HG03135 (cell line): ENCODE measurements at regions not wholly inside any gene's neighbourhood (a gene's known extent, or its start where the extent isn't known, plus 50 kb on each side); places are given as distances from the start of the nearest gene placed in this dataset.
A peak's percentile ranks its signal among the peaks of the same experiment; 100 is the strongest.

Experiments
- ATAC-seq: cut with Tn5 transposase; IDR thresholded peaks from one replicate; pipeline ENCODE4 v1.9.1; 2021; ENCODE audit warnings: mild to moderate bottlenecking, moderate library complexity; ENCODE audit not compliant: unreplicated experiment

DNA sequence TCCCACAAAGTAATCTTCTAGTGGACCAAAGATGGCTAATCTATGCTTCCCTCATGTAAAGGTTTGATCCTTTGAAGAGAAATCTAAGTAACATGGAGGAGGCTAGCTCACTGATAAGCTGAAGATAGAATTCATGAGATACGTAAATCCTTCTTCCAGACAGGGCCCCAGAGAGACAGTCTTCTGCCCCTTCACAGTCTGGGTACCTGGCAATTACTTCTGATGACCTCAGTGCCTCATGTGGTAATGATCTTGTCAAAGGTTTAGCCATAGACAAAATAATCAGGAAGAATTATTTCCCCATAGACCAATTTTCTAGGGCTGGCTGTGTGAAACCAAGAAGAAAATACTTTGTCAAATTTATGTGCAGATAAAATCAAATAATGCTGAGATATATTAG lies 495.8 kb downstream of the METTL4 start:
- no peak for ATAC-seq

DNA sequence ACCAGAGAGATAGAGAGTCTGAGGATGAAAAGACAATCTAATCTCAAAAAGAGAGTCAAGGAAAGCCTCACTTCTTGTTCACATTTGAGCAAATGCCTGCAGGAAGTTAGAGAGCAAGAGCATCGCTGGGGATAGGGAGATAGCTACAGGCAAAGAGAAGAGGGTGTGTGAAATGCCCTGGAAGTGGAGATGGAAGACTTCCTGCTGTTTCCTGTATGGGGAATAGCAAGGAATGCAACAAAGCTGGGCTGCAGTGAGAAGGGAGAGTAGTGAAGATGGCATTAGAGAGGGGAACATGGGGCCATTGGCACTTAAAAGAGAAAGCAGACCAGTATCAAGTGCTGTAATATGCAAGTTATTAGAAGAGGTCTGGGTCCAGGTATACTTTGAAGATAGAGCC lies 488.6 kb downstream of the METTL4 start:
- ATAC-seq: no peak

DNA sequence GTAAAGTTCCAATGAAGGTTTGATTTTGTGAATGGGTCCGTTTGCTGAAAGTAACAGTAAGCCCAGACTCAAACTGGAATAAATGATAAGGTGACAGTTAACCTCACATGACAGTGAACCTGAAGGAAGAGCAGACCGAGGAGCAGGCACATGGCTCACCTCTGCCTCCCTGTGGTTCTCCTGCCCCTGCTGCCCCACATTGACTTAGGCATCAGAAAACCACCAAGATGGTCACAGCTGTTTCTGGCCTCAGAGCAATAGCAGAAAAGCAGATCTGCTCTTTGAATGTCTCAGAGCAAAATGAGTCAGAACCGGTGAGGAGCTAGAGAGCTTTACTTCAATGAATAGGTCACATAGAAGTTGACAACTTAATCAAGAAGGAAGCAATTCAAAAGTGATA lies 487.6 kb downstream of the METTL4 start:
- ATAC-seq: no peak

DNA sequence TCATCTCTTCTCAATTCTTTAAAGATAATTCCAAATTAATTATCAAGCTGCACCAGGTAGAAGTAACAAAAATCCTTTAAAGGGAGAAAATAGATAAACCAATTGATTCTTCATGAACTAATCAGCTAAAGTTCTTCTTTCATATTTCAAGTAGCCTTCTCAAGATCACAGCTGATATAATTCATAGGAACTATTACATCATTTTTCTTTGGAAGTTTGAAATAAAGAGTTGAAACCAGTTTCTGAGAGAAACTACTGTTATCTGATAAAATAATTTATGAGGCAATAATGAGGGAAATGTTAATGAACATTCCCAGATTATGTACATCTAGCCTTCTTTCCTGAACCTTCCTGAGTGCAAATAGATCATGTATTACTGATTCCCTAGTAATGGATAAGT lies 484.9 kb downstream of the METTL4 start:
- no peak for ATAC-seq

GRCh38 chr18:2087877-2088673 lies 483.2 kb downstream of the METTL4 start:
- no peak for ATAC-seq

GRCh38 chr18:2089396-2089795 lies 481.9 kb downstream of the METTL4 start:
- ATAC-seq: no peak

DNA sequence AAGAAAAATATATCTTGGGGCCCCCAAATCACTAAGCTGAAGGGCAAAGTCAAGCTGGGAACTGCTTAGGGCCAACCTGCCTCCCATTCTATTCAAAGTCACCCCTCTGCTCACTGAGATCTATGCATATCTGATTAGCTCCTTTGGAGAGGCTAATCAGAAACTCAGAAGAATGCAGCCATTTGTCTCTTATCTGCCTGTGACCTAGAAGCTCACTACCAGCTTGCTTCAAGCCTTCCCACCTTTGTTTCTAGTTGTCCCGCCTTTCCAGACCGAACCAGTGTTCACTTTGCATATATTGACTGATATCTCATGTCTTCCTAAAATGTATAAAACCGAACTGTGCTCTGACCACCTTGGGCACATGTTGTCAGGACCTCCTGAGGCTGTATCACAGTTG lies 479.4 kb downstream of the METTL4 start:
- no peak for ATAC-seq

- ATAC-seq: no peak
Measured at GRCh38 chr18:2096551-2096950, 474.8 kb downstream of the METTL4 start.

GRCh38 chr18:2100694-2101213 lies 470.6 kb downstream of the METTL4 start:
- ATAC-seq: no peak

DNA sequence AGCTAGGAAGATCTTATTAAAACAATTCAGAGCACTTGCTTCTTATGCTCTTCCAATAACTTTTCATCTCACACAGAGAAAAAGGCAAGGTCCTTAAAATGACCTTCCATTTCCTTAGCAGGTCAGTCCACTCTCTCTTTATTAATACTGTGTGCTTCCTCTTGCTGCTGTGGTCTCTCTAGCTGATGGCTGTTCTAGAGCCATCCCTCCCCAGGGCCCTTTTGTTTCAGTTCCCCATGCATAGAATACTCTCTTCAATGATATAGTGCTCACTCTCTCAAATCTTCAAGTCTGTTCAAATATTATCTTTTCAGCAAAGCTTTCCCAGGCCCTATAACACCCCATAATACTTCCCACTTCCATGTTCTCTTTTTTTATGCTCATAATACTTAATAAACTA lies 469.3 kb downstream of the METTL4 start:
- ATAC-seq: no peak

DNA sequence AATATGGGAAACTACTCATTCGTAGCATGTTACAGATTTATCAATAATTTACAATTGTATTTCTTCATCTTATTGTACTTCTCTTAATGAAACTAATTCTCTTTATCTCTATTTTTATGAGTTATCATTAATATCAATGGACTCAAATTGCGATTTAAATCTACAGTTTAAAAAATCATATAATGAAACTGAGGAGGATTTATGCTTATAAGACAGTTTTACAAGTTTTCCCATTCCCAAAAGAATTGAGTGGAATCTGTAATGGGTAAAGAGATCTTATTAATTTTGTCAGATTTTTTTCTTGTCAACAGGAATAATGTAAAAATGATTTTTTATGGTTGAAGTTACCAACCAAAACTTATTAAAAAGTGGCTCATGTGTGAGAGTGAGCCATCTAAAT lies 468.0 kb downstream of the METTL4 start:
- no peak for ATAC-seq

DNA sequence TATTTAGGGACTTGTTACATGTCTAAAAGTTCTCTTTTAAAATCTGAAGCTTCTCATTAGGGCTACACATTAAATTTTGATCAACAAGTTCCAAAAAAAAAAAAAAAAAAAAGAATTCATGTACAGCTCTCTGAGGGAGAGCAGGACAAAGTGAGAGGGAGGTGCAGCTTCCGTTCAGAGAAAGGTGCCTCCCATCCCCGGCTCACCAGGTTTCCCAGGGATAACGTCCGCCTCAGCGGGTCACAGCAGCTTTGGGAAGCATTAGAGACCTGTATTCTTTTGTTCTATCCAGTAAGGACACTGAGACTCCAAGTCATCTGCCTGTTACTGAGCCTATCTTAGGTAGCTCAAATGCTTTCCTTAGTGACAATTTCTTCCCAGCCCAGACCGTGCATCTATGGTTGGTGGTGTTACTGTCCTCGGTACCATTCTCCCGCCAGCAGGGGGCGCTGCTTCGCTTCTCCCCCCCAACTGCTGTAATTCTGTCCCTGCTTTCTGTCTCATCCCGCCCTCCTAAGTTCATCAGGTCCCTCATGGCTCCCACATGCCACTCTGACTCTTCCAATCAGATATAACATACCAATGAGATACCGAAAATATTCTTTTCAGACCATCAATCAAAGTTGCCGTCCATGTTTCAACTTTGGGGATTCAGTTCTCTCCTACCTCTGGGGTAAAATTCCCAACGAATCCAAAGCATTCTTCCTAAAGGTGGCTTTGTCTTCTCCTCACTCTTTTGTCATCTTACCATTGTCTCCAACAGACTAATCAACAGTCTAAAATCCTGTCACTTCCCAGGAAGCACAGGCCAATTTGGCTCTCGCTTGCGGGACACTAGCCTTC lies 466.5 kb downstream of the METTL4 start:
- ATAC-seq: peak; percentile 68

DNA sequence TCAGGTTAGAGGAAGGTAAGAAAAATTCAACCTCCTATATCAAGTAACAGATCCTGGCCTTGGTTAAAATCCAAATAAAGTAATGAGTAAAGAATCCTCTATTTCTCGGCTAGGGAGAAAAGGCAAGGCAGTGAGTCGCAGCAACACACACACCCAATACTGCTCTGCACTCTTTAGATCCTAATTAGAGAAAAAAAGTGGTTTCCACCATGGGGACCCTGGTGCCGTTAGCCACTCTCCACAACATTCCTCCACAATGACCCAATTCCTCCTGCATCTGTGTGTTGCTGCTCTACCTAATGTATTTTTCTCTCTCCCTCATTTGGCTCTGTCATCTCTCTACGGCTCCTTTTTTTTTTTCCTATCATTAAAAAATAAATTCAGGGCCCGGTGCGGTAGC lies 462.7 kb downstream of the METTL4 start:
- ATAC-seq: no peak

DNA sequence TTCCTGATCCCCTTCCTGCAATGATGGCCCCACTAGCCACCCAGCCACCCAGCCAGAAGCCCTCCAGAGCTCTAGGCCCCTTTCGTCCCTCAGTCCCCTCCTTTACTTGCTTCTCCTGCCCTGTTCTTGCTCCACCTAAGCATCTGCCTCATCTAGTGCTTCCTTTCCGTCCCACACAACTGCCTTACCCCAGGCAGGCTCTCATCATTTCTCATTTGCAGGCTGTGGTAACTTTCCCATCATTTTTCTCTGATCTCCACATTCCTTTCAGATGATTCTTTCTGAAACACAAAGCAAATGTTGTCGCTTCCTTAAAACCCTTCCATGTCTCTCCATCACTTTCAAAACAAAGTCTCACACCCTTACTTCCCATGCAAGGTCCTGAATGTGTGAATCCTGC lies 459.8 kb downstream of the METTL4 start:
- no peak for ATAC-seq

DNA sequence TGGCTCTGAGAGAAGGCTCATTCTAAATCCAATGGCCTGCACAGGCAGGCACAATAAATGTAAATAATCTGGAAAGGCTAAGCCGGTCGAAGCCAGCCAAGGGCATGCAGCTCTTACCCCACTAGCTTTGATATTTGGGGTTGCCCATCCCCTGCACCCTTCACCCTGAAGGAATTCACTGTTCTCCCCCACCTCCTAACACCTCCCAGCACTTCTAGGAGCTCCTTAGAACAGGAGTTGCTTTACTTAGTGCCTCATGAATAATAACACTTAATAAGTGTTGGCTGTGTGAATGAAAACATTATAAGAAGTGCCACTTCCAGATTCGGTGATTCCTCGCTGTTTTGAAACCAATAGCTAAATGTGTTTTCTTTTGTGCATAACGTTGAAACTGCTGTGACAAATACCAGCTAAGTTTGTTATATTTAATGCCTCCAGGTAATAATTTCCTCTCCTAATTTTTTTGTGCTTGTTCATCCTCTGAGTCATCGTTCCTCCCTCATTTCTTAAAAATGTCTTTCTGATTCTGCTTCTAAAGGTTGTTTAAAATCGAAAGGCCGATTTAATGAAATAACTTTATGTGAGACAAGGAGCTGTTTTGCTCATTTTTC lies 458.8 kb downstream of the METTL4 start:
- no peak for ATAC-seq

- ATAC-seq: no peak
Measured at GRCh38 chr18:2114289-2114688, 457.0 kb downstream of the METTL4 start.

DNA sequence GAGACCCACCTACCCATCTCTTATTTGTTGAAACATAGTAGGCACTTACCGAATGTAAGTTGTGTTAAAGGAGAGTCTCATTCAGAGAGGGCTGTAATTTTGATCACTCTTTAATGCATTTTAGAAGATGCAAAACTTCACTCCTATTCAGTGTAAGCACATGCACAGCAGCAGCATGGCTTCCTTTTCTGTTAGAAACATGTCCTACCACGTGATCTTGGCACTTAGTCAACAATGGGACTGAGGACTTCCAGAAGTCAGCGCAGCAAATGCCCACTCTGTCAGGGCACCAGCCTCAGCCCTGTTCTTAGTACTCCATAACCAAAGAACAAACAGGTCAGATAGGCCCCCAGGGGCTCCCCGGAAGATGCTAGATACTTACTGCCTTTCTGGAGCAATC lies 456.5 kb downstream of the METTL4 start:
- no peak for ATAC-seq

DNA sequence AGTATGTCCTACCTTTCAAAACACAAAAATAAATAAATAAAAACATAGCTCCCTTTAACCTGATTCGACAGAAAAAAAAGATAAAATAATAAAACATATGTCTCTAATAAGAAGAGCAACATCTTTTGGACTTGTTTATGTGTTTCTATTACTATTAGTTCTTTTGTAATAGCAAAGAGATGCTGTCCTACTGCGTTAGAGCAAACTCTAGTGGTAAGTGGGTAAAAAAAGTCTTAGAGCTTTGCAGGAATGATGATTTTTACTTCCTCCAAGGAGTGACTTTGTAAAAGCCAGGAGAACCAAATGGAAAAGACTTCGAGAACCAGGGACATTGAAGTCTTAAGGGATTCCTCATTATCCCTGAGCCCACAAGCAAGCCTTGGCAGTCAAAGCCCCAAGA lies 450.1 kb downstream of the METTL4 start:
- ATAC-seq: no peak

DNA sequence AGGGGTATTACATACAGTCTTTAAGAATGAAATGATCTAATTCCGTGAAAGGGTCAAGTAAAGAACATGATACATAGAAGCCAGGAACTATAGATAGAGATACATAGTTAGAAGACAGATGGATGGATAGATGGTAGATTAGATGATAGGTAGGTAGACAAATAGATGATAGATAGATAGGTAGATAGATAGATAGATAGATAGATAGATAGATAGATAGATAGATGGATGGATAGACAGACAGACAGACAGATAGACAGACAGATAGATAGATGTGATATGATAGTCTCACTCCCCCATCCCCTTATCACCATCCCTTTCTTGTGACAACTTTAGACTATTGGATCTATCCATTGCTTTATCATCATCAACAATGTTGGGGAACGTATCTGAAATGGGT lies 448.2 kb downstream of the METTL4 start:
- no peak for ATAC-seq

- no peak for ATAC-seq
Measured at GRCh38 chr18:2134364-2134763, 436.9 kb downstream of the METTL4 start.

DNA sequence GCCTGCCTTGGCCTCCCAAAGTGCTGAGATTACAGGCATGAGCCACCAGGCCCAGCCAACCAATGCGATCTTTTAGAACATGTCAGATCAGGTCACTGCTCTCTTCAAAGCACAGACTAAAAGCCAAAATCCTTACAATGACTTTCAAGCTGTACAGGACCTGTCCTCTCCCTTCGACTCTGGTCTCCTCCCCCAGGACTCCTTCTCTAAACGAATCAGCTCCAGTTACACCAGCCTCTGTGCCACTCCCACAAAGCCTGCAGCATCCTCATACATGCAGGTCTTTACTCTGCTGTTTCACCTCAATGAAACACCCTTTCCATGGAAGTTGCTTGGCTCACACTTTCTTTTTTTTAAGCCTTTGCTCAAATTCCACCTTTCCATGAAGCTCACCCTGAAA lies 436.0 kb downstream of the METTL4 start:
- ATAC-seq: no peak

DNA sequence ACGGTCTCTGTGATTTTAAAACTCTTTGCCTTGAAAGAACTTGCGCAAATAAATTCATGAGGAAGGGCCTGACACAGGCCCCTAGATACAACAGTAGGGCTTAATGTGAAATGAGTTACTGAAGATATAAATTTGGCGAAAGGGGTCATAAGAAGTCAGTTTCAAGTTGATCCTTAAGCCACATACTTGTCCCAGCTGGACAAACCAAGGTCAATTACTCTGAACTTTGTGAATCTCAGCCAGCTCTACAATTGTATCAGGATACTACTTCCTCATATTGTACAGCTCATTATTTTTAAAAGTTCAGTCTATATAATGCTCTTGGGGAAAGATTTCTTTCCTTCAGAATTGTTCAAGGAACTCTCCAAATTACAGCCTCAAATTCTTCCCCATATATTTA lies 432.8 kb downstream of the METTL4 start:
- no peak for ATAC-seq
